ENCODE measurements at regions not wholly inside any gene's neighbourhood (a gene's known extent, or its start where the extent isn't known, plus 50 kb on each side); places are given as distances from the start of the nearest gene placed in this dataset.

- H3K4me3 ChIP-seq (ENCODE audit: low read depth, poor library complexity, severe bottlenecking) = no peak overlapping the region
- intact Hi-C loops (cut with DNase I; ENCODE audit: low total_unique reads) = no loop called here
- TF ChIP-seq POLR2A (IDR thresholded peaks at IDR 0.05) = no peak
- TF ChIP-seq CTCF (IDR thresholded peaks at IDR 0.05) = no peak
- WGBS, 2 donors = 39 to 47% methylated on average over 5 of the region's 5 CpGs
- DNase-seq (ENCODE audit: low spot score in 2 of 2) = no peak
These were observed 163.4 kb upstream of the SH3BP4 start for GRCh38 chr2:234788381-234788780.

GRCh38 chr2:234787114-234787513 lies 164.7 kb upstream of the SH3BP4 start:
- H3K4me3 ChIP-seq (ENCODE audit: low read depth, poor library complexity, severe bottlenecking) = no peak overlapping the region
- TF ChIP-seq CTCF (IDR thresholded peaks at IDR 0.05) (no peak), POLR2A (IDR thresholded peaks at IDR 0.05) (no peak)
- intact Hi-C loops (cut with DNase I; ENCODE audit: low total_unique reads) = no loop called here
- no peak for DNase-seq (ENCODE audit: low spot score in 2 of 2)
- WGBS, 2 donors = 64 to 80% methylated on average over 6 of the region's 6 CpGs

GRCh38 chr2:234773764-234774409 lies 177.9 kb upstream of the SH3BP4 start:
- 69 to 82% methylated on average over 5 of the region's 5 CpGs for WGBS, 2 donors
- TF ChIP-seq POLR2A (IDR thresholded peaks at IDR 0.05) (no peak), CTCF (IDR thresholded peaks at IDR 0.05) (no peak)
- intact Hi-C loops (cut with DNase I; ENCODE audit: low total_unique reads) = no loop called here
- DNase-seq (ENCODE audit: low spot score in 2 of 2) = no peak
- no peak overlapping the region for H3K4me3 ChIP-seq (ENCODE audit: low read depth, poor library complexity, severe bottlenecking)

GRCh38 chr2:234773129-234773528 lies 178.7 kb upstream of the SH3BP4 start:
- no peak overlapping the region for H3K4me3 ChIP-seq (ENCODE audit: low read depth, poor library complexity, severe bottlenecking)
- intact Hi-C loops (cut with DNase I; ENCODE audit: low total_unique reads) = no loop called here
- no peak for DNase-seq (ENCODE audit: low spot score in 2 of 2)
- 89 to 91% methylated on average over 5 of the region's 5 CpGs for WGBS, 2 donors
- no peak for TF ChIP-seq CTCF (IDR thresholded peaks at IDR 0.05)
- no peak for TF ChIP-seq POLR2A (IDR thresholded peaks at IDR 0.05)

GRCh38 chr2:234772733-234773060 lies 179.1 kb upstream of the SH3BP4 start:
- no peak for DNase-seq (ENCODE audit: low spot score in 2 of 2)
- TF ChIP-seq CTCF (IDR thresholded peaks at IDR 0.05) (no peak), POLR2A (IDR thresholded peaks at IDR 0.05) (no peak)
- intact Hi-C loops (cut with DNase I; ENCODE audit: low total_unique reads) = no loop called here
- no peak overlapping the region for H3K4me3 ChIP-seq (ENCODE audit: low read depth, poor library complexity, severe bottlenecking)
- 92% methylated on average over 8 of the region's 8 CpGs for WGBS, 2 donors

Measured in lower leg skin (tissue), 4 donors.